ENCODE measurements at regions not wholly inside any gene's neighbourhood (a gene's known extent, or its start where the extent isn't known, plus 50 kb on each side); places are given as distances from the start of the nearest gene placed in this dataset.
"Not testable (repeated sequence)": the region's sequence is repeated elsewhere in the genome, so short reads cannot be mapped to it uniquely, and the experiment has no call there.

DNA sequence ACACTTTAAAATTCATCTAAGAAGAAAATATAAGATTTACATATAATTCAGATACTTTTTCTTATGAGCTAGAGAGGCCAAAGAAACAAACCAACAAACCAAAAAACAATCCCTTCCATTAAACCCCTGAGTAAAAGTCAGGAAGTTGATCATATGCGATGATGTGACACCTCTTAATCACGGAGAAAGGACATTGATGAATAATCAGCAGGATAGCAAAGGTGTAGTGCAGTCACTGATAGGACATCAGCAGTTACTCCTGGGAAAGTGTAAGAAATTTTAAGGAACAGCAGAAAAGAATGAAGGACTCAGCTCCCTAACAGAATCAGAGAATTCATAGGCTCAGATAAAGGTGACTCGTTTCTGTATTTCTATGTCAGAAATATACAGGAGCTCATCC is 202.4 kb upstream of the EDNRB start:
- Histone ChIP-seq H3F3A (replicated peaks; ENCODE audit: low read depth) (no peaks in the 10 kb centered on the region), H3K9me2 (ENCODE audit: insufficient read depth) (no peaks in the 10 kb centered on the region), H3K4me2 (no peak overlapping the region), H3K27me3 (ENCODE audit: insufficient read depth) (no peaks in the 10 kb centered on the region), H3K27ac (ENCODE audit: low read depth) (no peak overlapping the region), H2AFZ (no peak overlapping the region), H3K36me3 (ENCODE audit: insufficient read depth) (no peaks in the 10 kb centered on the region), H3K4me3 (no peak overlapping the region), H4K20me1 (replicated peaks; ENCODE audit: insufficient read depth) (no peaks in the 10 kb centered on the region), H3K79me2 (replicated peaks; ENCODE audit: insufficient read depth) (no peaks in the 10 kb centered on the region), H3K4me1 (ENCODE audit: insufficient read depth) (peaks cover 12% of the 10 kb centered on the region; the same call in 1 of the 2 replicates)
- peak overlapping the region; percentile 83; the same call in 1 of the 2 replicates for H3K27ac Mint-ChIP-seq
- no peak overlapping the region for H3K4me3 Mint-ChIP-seq
- TF ChIP-seq STAT1 (IDR thresholded peaks at IDR 0.05; ENCODE audit: unreplicated experiment) (no peak), JUNB (IDR thresholded peaks at IDR 0.05; ENCODE audit: unreplicated experiment) (no peak), POLR2AphosphoS5 (IDR thresholded peaks at IDR 0.05; ENCODE audit: low read depth) (no peak)
- TF ChIP-seq, protein P1, sequence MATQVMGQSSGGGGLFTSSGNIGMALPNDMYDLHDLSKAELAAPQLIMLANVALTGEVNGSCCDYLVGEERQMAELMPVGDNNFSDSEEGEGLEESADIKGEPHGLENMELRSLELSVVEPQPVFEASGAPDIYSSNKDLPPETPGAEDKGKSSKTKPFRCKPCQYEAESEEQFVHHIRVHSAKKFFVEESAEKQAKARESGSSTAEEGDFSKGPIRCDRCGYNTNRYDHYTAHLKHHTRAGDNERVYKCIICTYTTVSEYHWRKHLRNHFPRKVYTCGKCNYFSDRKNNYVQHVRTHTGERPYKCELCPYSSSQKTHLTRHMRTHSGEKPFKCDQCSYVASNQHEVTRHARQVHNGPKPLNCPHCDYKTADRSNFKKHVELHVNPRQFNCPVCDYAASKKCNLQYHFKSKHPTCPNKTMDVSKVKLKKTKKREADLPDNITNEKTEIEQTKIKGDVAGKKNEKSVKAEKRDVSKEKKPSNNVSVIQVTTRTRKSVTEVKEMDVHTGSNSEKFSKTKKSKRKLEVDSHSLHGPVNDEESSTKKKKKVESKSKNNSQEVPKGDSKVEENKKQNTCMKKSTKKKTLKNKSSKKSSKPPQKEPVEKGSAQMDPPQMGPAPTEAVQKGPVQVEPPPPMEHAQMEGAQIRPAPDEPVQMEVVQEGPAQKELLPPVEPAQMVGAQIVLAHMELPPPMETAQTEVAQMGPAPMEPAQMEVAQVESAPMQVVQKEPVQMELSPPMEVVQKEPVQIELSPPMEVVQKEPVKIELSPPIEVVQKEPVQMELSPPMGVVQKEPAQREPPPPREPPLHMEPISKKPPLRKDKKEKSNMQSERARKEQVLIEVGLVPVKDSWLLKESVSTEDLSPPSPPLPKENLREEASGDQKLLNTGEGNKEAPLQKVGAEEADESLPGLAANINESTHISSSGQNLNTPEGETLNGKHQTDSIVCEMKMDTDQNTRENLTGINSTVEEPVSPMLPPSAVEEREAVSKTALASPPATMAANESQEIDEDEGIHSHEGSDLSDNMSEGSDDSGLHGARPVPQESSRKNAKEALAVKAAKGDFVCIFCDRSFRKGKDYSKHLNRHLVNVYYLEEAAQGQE (IDR thresholded peaks at IDR 0.05; ENCODE audit: unreplicated experiment) = no peak
- TF ChIP-seq, protein P2, sequence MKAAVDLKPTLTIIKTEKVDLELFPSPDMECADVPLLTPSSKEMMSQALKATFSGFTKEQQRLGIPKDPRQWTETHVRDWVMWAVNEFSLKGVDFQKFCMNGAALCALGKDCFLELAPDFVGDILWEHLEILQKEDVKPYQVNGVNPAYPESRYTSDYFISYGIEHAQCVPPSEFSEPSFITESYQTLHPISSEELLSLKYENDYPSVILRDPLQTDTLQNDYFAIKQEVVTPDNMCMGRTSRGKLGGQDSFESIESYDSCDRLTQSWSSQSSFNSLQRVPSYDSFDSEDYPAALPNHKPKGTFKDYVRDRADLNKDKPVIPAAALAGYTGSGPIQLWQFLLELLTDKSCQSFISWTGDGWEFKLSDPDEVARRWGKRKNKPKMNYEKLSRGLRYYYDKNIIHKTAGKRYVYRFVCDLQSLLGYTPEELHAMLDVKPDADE (IDR thresholded peaks at IDR 0.05) = no peak
- H3K27me3 Mint-ChIP-seq (ENCODE audit: insufficient read depth, low read depth, poor library complexity) = no peaks in the 10 kb centered on the region
- H3K4me1 Mint-ChIP-seq = peaks cover 28% of the 10 kb centered on the region
- peak; percentile 29 for ATAC-seq
- peaks cover 10% of the 10 kb centered on the region; the same call in 2 of the 3 replicates for H3K36me3 Mint-ChIP-seq (ENCODE audit: low read depth)
- H3K9me3 Mint-ChIP-seq = peaks cover 10% of the 10 kb centered on the region
- peak; percentile 16 for DNase-seq (ENCODE audit: low spot score)

DNA sequence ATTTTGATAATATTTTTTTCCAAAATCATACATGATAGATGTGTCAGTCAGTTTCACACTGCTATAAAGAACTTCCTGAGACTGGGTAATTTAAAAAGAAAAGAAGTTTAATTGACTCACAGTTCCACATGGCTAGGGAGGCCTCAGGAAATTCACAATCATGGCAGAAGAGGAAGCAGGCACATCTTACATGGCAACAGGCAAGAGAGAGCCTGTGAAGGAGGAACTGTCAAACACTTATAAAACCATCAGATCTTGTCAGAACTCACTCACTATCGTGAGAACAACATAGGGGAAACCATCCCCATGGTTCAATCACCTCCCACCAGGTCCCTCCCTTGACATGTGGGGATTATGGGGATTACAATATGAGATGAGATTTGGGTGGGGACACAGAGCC is 201.5 kb upstream of the EDNRB start:
- H3F3A ChIP-seq (replicated peaks; ENCODE audit: low read depth); H3K27me3 ChIP-seq (ENCODE audit: insufficient read depth); H3K27ac Mint-ChIP-seq; H4K20me1 ChIP-seq (replicated peaks; ENCODE audit: insufficient read depth); H2AFZ ChIP-seq; H3K9me2 ChIP-seq (ENCODE audit: insufficient read depth); ATAC-seq; DNase-seq (ENCODE audit: low spot score); H3K4me3 Mint-ChIP-seq; H3K27ac ChIP-seq (ENCODE audit: low read depth); H3K27me3 Mint-ChIP-seq (ENCODE audit: insufficient read depth, low read depth, poor library complexity); H3K36me3 ChIP-seq (ENCODE audit: insufficient read depth); H3K4me2 ChIP-seq; H3K4me3 ChIP-seq; H3K79me2 ChIP-seq (replicated peaks; ENCODE audit: insufficient read depth): not testable (repeated sequence)
- H3K9me3 Mint-ChIP-seq = peaks cover 10% of the 10 kb centered on the region
- peaks cover 28% of the 10 kb centered on the region for H3K4me1 Mint-ChIP-seq
- H3K4me1 ChIP-seq (ENCODE audit: insufficient read depth) = peaks cover 12% of the 10 kb centered on the region; the same call in 1 of the 2 replicates
- H3K36me3 Mint-ChIP-seq (ENCODE audit: low read depth) = peaks cover 14% of the 10 kb centered on the region; the same call in 2 of the 3 replicates

DNA sequence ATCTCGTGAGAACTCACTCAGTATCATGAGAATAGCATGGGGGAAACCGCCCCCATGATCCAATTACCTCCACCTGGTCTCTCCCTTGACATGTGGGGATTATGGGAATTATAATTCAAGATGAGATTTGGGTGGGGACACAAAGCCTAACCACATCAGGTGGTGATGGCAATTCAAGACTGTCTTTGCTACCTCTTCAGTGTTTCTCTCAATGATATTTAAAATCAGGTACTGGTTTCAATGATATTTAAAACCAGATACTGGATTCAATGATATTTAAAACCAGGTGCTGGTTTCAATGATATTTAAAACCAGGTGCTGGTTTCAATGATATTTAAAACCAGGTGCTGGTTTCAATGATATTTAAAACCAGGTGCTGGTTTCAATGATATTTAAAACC is 198.4 kb upstream of the EDNRB start:
- not testable (repeated sequence) for H3K4me3 ChIP-seq; H3K27me3 Mint-ChIP-seq (ENCODE audit: insufficient read depth, low read depth, poor library complexity); H3K9me2 ChIP-seq (ENCODE audit: insufficient read depth); H2AFZ ChIP-seq; H3K4me3 Mint-ChIP-seq; H3F3A ChIP-seq (replicated peaks; ENCODE audit: low read depth); H3K36me3 ChIP-seq (ENCODE audit: insufficient read depth); H3K4me1 ChIP-seq (ENCODE audit: insufficient read depth); H3K79me2 ChIP-seq (replicated peaks; ENCODE audit: insufficient read depth); H4K20me1 ChIP-seq (replicated peaks; ENCODE audit: insufficient read depth); ATAC-seq; DNase-seq (ENCODE audit: low spot score); H3K4me2 ChIP-seq; H3K27me3 ChIP-seq (ENCODE audit: insufficient read depth); H3K27ac ChIP-seq (ENCODE audit: low read depth); H3K27ac Mint-ChIP-seq
- peaks cover 11% of the 10 kb centered on the region for H3K4me1 Mint-ChIP-seq
- peaks cover 35% of the 10 kb centered on the region; the same call in 2 of the 3 replicates for H3K36me3 Mint-ChIP-seq (ENCODE audit: low read depth)
- peaks cover 27% of the 10 kb centered on the region for H3K9me3 Mint-ChIP-seq

Measured in GM23338 (cell line).